ENCODE measurements at regions not wholly inside any gene's neighbourhood (a gene's known extent, or its start where the extent isn't known, plus 50 kb on each side); places are given as distances from the start of the nearest gene placed in this dataset.

GRCh38 chrX:30941898-30942297, 52.8 kb upstream of the TAB3 start:
- TF ChIP-seq CTCF (IDR thresholded peaks at IDR 0.05; ENCODE audit: extremely low read depth, insufficient read depth, missing control alignments), result no peak
- in situ Hi-C loops (cut with MboI; ENCODE audit: low pct_unique_long_range_greater_than_20kb, low sequenced_read_pairs, unreplicated experiment), result no loop called here
- DNase-seq (ENCODE audit: low spot score), result no peak

GRCh38 chrX:30939928-30940327, 50.9 kb upstream of the TAB3 start:
- no peak for TF ChIP-seq CTCF (IDR thresholded peaks at IDR 0.05; ENCODE audit: extremely low read depth, insufficient read depth, missing control alignments)
- in situ Hi-C loops (cut with MboI; ENCODE audit: low pct_unique_long_range_greater_than_20kb, low sequenced_read_pairs, unreplicated experiment), result no loop called here
- DNase-seq (ENCODE audit: low spot score), result no peak
